GM12872 (cell line): ENCODE measurements at regions not wholly inside any gene's neighbourhood (a gene's known extent, or its start where the extent isn't known, plus 50 kb on each side); places are given as distances from the start of the nearest gene placed in this dataset.

ENCODE experiments used
- CTCF ChIP-seq: IDR thresholded peaks from 3 replicates; pipeline ENCODE4 v1.5.1; 2011; ENCODE audit warnings: low read depth, mild to moderate bottlenecking, low read length, moderate library complexity; ENCODE audit not compliant: insufficient read depth

GRCh38 chr6:119799596-119800509 lies 450.3 kb upstream of the MAN1A1 start:
- no peak for TF ChIP-seq CTCF

- TF ChIP-seq CTCF, result no peak
Observed at GRCh38 chr6:119791736-119792135, 442.2 kb upstream of the MAN1A1 start.

GRCh38 chr6:119781365-119781764 lies 431.8 kb upstream of the MAN1A1 start:
- no peak for TF ChIP-seq CTCF

GRCh38 chr6:119768201-119768600 lies 418.6 kb upstream of the MAN1A1 start:
- TF ChIP-seq CTCF, result no peak

- no peak for TF ChIP-seq CTCF
Observed at GRCh38 chr6:119764927-119765681, 415.5 kb upstream of the MAN1A1 start.

GRCh38 chr6:119760046-119760445 lies 410.5 kb upstream of the MAN1A1 start:
- no peak for TF ChIP-seq CTCF

- TF ChIP-seq CTCF, result no peak
Observed at GRCh38 chr6:119758385-119758784, 408.8 kb upstream of the MAN1A1 start.
